ENCODE measurements at regions not wholly inside any gene's neighbourhood (a gene's known extent, or its start where the extent isn't known, plus 50 kb on each side); places are given as distances from the start of the nearest gene placed in this dataset.

GRCh38 chr1:119235120-119235519, 94.7 kb upstream of the WARS2 start (continued):
- TF ChIP-seq ZNF462 (CRISPR knock-in tag; IDR thresholded peaks at IDR 0.05) = no peak
- no peak for TF ChIP-seq JUNB (IDR thresholded peaks at IDR 0.05; ENCODE audit: unreplicated experiment)
- TF ChIP-seq CREB1 (CRISPR knock-in tag; IDR thresholded peaks at IDR 0.05; ENCODE audit: low read depth) = no peak
- no peak for TF ChIP-seq NANOG (IDR thresholded peaks at IDR 0.05; ENCODE audit: borderline replicate concordance)
- TF ChIP-seq ZNF114 (CRISPR knock-in tag; IDR thresholded peaks at IDR 0.05) = no peak
- no peak for TF ChIP-seq STAT1 (IDR thresholded peaks at IDR 0.05; ENCODE audit: unreplicated experiment)
- TF ChIP-seq CTCF (conservative IDR thresholded peaks at IDR 0.05; ENCODE audit: low read depth in 2 of 2) = no peak
- TF ChIP-seq ZNF331 (CRISPR knock-in tag; IDR thresholded peaks at IDR 0.05; ENCODE audit: low read depth) = no peak
- TF ChIP-seq EZH2 (IDR thresholded peaks at IDR 0.05; ENCODE audit: low read depth, unreplicated experiment) = no peak

- Histone ChIP-seq H3K9me2 (ENCODE audit: insufficient read depth) (no peaks in the 10 kb centered on the region), H4K20me1 (replicated peaks; ENCODE audit: insufficient read depth) (no peaks in the 10 kb centered on the region), H3K36me3 (ENCODE audit: insufficient read depth) (no peaks in the 10 kb centered on the region), H3K27ac (ENCODE audit: low read depth) (no peak overlapping the region), H3K4me1 (ENCODE audit: insufficient read depth) (no peaks in the 10 kb centered on the region), H3K4me3 (no peak overlapping the region), H3F3A (replicated peaks; ENCODE audit: low read depth) (no peaks in the 10 kb centered on the region), H3K27me3 (ENCODE audit: insufficient read depth) (no peaks in the 10 kb centered on the region), H3K4me2 (no peak overlapping the region), H2AFZ (no peak overlapping the region), H3K79me2 (replicated peaks; ENCODE audit: insufficient read depth) (no peaks in the 10 kb centered on the region)
- no peaks in the 10 kb centered on the region for H3K4me1 Mint-ChIP-seq
- H3K36me3 Mint-ChIP-seq (ENCODE audit: low read depth) = no peaks in the 10 kb centered on the region
- H3K4me3 Mint-ChIP-seq = no peak overlapping the region
- no peaks in the 10 kb centered on the region; the same call in 2 of the 3 replicates for H3K9me3 Mint-ChIP-seq
- no peak overlapping the region for H3K27ac Mint-ChIP-seq
- H3K27me3 Mint-ChIP-seq (ENCODE audit: insufficient read depth, low read depth, poor library complexity) = no peaks in the 10 kb centered on the region
- ATAC-seq (no peak), DNase-seq (ENCODE audit: low spot score) (no peak)
- TF ChIP-seq JUNB (IDR thresholded peaks at IDR 0.05; ENCODE audit: unreplicated experiment) = no peak
- TF ChIP-seq STAT1 (IDR thresholded peaks at IDR 0.05; ENCODE audit: unreplicated experiment) = no peak
- TF ChIP-seq ETS1 (IDR thresholded peaks at IDR 0.05) = no peak
- no peak for TF ChIP-seq EZH2phosphoT487 (IDR thresholded peaks at IDR 0.05; ENCODE audit: unreplicated experiment)
- no peak for TF ChIP-seq REST (IDR thresholded peaks at IDR 0.05; ENCODE audit: unreplicated experiment)
- TF ChIP-seq ZNF114 (CRISPR knock-in tag; IDR thresholded peaks at IDR 0.05) = no peak
Measured at GRCh38 chr1:119245881-119246280, 105.4 kb upstream of the WARS2 start.

Measured in GM23338 (cell line).